Eye (tissue), 1 donor: ENCODE measurements at regions not wholly inside any gene's neighbourhood (a gene's known extent, or its start where the extent isn't known, plus 50 kb on each side); places are given as distances from the start of the nearest gene placed in this dataset.
A peak's percentile ranks its signal among the peaks of the same experiment; 100 is the strongest.
"Not testable (repeated sequence)": the region's sequence is repeated elsewhere in the genome, so short reads cannot be mapped to it uniquely, and the experiment has no call there.

Experiments used
- DNase-seq: peaks from one replicate; pipeline ENCODE4 v3.0.0-alpha.2; 2015

DNA sequence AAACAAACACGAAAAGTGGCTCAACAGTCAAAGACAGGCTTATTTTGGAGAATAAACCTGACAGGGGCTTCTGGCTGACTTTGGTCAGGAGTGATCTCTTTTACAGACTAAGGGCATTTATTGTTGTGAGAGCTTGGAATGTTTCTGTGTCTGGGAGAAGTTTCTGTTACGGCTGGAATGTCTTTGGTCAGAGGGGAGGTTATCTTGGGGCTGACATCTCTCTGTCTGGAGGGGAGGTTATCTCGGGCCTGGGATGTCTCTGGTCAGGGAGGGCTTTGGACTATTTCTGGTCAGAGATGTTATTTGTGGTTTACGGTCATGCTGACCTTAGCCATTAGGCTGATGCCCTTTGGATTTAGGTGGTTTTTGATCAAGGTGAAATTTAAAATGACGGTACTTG lies 345.5 kb upstream of the FSIP2 start:
- no peak for DNase-seq

DNA sequence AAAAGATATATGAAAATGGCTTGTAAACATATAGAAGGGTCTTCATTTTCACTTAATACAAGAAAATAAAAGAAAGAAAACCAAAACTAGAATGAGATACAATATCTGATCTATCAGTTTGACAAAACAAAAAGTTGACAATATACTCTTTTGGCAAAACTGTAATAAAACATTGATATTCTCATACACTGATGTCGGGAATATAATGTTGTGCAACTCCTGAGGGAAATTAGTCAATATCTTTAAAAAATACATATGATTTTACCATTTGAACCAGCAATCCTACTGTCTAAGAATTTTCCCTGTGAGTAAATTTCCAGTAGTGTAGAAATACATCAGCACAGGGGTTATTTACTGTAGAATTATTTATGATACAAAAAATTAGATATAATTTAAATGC lies 336.1 kb upstream of the FSIP2 start:
- no peak for DNase-seq

DNA sequence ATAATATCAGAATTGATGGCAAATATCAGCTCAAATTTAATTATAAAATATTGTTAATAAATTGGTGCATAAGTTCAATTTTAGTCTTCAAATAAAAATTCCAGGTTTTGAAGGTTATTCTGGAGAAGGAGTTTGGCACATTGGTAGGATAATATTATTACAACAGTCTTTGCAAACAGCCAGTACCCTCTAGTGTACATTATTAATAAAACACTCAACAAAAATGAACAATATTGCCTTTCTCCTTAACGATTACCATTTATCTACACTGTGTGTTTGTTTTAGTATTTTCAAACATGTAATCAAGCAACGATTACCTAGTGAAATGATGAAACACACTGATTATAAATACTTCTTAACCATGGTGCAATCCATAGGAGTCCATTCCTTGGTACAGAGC lies 334.0 kb upstream of the FSIP2 start:
- DNase-seq, result no peak

DNA sequence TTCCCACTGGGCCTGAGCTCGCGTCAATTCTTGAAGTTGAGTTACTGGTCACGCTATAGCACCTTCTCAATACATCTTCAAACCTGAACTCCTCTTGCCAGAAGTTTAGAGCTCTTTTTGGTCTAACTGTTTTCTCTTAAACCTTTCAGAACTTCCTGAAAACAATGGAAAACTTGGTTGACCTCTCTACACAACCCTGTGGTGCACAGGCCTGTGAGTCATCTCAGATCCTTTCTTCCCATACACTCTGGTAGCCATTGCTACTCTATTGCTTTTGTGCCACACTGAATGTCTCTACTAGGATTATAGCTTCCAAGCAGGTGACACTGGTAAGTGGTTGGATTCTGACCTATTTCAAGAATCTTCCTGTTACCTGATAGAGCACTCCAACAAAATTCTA lies 321.5 kb upstream of the FSIP2 start:
- DNase-seq, result no peak

DNA sequence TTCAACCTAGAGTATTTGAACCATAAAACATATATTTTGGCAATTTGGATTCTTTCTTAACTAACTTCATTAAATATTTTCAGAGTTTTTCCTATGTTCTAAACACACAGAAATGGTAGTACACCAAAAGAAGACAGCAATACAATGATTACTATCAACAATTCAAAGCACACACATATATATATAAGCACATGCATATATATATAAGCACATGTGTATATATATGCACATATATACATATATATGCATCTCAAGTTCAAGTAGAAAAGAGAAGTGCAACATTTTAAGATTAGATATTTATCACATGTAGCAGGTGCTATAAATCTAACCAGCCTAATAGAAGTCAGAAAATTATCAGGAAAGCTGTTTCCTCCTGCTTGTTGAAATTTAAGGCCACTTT lies 320.9 kb upstream of the FSIP2 start:
- no peak for DNase-seq

DNA sequence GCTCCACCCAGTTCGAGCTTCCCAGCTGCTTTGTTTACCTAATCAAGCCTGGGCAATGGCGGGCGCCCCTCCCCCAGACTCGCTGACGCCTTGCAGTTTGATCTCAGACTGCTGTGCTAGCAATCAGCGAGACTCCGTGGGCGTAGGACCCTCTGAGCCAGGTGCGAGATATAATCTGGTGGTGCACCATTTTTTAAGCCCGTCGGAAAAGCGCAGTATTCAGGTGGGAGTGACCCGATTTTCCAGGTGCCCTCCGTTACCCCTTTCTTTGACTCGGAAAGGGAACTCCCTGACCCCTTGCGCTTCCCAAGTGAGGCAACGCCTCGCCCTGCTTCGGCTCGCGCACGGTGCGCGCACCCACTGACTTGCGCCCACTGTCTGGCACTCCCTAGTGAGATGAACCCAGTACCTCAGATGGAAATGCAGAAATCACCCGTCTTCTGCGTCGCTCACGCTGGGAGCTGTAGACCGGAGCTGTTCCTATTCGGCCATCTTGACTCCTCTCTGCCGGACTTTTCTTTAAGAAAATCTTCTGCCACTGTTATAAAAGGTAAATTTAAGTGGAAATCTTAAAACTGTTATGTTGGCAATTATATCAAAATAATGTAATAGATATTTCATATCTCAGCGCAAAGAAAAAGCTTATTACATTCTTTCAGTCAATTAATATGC lies 313.5 kb upstream of the FSIP2 start:
- not testable (repeated sequence) for DNase-seq

DNA sequence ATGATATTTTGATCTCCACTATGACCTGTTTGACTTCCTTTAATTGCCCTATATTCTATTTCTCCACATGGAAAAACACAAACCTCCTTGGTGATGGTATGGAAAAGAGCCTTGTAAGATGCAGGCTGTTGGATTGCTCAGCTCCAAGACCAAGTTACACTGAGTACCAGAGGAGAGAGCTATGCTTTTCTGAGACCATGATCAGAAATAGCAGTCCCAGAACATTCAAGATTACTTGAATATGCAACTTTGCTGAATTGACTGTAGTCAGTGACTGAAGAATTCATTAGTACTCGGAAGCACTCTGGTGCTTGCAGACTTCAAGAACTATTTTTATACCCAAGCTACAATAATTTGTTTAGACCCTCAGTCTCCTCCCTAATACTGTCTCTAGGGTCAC lies 310.6 kb upstream of the FSIP2 start:
- DNase-seq, result no peak

DNA sequence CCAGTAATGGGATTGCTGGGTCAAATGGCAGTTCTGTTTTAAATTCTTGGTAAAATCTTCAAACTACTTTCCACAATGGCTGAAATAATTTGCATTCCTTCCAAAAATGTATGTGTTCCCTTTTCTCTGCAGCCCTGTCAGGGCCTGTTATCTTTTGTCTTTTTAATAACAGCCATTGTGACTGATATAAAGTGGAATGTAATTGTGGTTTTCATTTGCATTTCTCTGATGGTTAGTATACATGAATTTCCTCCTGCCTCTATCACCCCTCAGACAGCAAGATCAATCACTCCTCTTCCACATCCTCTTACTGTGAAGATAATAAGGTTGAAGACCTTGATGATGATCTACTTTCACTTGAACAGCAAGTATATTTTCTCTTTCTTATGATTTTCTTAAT lies 304.8 kb upstream of the FSIP2 start:
- no peak for DNase-seq

DNA sequence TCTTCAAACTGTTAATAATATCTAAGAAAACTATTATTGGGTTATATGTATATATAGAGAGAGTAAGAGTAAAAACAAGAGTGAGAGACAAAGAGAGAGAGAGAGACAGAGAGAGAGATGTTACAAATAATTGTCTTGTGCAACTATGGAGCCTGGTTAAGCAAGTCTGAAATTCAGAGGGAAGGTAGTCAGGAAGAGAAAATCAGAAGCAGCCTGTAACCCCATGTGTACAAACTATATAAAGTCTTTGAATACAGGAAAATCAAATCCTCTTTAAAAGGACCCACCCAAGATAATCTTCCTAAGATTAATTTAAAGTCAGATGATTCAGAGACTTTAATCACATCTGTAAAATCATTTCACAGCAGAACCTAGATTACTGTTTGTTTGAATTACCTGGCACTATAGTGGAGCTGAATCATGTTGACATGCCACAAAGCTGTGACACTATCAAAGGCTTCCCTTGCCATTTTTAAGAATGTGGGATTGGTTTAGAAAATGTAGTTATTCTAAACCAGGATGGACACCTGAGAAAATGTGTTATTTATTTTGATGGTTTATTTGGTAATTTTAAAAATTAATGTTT lies 301.7 kb upstream of the FSIP2 start:
- DNase-seq, result no peak

DNA sequence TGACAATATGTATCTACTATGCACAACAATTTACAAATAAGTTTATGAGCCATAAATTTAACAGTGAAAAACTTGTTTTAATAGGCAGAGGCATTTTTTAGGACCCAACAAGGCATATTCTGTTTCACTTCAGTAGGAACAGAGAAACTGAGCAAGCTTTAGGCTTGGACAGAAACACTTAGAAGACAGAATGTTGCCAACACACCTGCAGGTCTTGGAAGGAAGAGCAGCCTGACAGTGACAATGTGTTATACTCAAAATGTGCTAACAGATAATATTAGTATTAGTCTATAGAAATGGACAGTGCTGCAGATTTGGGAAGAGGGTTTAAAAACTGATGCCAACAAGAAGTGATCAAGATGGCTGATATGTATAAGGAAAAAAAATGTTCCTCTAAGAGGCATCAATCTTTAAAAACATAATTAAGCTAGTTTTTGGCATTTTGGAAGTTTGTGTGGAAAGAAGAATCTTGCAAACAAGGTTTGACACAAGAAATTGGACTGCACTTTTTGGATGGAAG lies 297.1 kb upstream of the FSIP2 start:
- no peak for DNase-seq

DNA sequence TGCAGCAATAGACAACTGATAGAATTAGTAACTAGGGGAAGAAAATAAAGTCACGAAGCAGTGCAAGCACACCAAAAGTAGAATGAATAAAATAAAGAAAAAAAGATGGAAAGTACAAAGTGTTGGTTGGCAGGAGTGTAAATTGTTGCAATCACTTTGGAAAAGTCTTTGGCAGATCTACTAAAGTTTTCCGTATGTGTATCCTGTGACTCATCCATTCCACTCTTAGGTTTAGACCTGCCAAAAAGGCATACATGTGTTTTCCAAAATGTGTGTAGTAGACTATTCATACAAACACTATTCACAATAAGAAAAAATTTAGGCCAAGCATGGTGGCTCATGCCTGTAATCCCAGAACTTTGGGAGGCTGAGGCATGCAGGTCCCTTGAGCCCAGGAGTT lies 282.1 kb upstream of the FSIP2 start:
- DNase-seq, result no peak

DNA sequence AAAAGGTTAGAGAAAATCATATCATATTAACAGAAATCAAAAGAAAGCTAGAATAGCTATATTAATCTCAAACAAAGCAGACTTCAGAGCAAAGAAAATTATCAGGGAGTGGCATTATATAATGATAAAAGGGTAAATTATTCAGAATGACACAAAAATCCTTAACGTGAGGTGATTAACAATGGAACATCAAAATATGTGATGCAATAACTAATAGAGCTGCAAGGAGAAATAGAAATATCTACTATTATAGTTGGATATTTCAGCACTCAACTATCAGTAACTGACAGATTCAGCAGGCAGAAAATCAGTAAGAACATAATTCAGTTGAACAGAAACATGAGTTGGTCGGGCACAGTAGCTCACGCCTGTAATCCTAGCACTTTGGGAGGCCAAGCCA lies 275.1 kb upstream of the FSIP2 start:
- DNase-seq, result no peak

DNA sequence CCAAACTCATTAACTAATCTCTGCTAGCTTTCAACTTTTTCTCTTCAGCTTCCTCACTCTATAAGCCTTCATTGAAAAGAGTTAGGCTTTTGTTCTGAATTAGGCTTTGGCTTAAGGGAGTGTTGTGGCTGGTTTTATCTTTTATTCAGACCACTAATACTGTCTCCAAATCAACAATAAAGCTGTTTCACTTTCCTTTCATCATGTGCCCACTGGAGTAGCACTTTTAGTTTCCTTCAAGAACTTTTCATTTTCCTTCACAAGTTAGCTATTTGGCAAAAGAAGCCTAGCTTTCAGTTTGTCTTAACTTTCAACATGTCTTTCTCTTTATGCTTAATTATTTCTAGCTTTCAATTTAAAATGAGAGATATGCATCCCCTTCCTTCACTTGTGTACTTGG lies 271.7 kb upstream of the FSIP2 start:
- DNase-seq, result no peak

DNA sequence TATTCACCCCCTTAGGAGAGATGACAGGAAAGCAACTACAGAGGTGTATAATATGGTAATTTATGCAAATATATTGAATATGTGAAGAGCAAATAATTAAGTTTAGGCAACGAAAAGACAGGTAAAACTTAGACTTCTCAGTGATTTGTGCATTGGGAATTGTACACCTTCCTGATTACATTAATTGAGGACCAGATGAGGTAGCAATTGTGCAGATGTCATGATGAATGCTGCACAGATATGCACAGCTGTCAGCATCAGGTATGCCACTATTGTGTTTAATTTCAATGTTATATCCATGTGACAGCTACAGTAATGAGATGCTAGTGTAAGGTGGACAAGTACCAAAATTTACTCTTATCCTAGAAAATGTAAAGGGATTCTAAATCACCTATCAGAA lies 267.2 kb upstream of the FSIP2 start:
- DNase-seq, result no peak

DNA sequence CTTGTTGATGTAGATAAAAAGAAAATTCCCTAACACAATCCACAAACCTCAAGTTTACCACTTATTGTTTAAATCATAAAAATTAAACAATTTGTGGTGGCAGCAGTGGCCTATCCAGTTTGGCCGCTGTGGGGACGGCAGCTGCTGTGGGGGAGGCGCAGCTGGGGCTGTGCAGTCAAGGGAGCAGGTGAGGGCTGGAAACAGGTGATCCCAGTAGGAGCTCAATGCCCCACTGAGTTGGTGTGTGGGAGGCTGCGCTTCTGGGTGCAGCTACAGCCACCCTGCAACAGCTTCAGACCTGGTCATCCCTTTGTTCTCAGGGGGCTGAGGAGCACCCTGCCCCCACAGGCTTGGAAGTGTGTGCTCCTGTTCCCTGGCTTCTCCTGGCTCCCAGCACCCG lies 266.0 kb upstream of the FSIP2 start:
- no peak for DNase-seq

DNA sequence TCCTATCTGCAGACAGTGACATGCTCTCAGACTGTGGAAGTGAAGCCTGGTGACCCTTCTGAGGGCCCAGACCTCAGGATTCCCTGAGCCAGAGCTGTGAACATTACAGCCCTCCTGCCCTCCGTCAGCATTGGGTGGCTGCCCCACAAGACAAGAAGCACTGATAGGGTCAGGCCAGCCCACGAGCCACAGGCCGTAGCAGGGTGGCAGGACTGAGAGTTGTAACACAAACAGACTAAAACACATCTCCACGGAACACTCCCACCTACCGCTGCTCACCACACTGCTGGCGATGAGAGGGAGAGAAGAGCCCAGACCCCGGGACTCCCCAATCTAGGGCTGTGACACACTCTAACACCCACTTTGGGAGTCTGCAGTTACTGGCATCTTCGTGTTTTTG lies 264.8 kb upstream of the FSIP2 start:
- DNase-seq, result no peak

DNA sequence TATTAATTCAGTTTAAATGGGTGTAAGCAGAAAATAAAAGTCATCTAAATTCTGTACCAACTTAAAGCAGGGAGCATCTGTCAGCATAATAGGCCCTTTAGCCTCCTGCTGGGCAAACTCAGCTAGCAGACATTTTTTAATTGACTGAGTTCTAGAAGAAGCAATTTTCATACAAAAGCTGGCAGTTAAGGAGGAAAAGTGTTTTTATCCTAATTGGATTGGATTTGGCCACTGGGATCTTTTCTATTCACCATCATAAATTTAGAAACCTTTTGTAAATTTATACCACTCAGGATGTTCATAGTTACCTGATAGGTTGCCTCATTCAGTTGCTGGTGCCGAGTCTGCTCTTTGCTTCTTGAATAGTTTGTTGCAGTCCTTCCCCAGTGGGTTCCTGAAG lies 262.7 kb upstream of the FSIP2 start:
- DNase-seq, result peak; percentile 83

DNA sequence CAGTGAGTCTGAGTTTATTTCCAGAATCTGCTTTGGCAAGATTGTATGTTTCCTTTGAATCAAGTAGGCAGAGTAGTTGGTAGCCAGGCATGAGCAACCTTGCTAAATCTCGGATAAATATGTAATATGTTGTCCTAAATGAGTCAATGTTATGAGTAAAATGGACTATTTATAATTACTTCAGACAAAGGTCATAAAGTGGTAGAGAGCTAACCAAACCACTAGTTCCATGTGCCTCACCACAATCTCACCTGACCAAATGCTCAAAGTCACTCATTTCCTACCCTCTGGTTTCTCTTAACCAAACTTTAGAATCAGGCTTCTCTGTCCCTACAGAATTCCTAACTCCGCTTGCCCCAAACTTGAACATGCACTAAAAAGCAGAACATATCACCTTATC lies 261.2 kb upstream of the FSIP2 start:
- DNase-seq, result no peak

DNA sequence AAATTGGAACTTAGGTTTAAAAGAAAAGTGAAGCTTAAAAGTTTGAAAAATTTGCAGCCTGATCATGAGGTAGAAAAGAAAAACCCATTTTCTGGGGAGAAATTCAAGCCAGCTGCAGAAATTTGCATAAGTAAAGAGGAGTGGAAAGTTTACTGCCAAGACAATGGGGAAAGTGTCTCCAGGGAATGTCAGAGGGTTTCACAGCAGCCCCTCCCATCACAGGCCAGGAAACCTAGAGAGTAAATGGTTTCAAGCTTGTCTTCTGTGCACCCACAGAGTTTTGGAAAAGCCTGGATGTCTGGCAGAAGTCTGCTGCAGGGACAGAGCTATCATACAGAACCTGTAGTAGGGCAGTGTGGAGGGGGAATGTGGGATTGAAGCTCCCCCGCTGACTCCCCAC lies 254.0 kb upstream of the FSIP2 start:
- DNase-seq, result no peak

DNA sequence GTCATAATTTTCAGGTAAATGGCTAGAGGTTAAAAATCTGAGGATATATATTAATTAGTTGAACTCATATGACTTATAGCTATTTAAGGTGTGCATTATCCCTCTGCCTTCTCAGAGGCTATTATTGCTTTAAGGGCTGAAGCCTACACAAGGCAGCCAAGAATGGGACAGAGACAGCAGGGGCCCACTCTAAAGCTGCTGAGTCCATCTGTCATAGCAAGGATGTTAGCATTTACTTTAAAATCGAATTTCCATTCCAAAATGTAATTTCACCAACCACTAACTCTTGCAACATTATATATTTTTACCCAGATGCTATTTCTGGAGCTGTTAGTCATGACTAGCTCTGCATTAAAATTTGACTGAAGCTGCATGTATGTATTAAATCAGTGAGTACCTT lies 236.3 kb upstream of the FSIP2 start:
- DNase-seq, result no peak

DNA sequence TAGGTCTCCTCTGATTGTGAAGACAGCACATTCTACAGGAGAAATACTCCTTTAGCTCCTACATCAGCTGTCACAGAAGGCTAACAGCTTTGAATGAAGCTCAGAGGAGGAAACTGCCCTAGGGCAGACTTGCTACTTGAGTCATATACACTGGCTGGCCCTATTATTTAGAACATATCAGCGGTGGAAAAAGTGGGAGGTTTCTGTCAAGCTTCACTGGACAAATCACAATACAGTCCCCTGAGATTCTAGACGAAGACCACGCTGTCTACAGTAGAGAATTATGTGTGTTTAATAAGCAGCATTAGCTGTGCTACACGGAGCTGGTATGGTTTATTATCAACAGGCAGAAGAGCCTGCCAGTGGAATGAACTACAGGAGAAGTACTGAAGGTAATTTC lies 230.9 kb upstream of the FSIP2 start:
- DNase-seq, result peak; percentile 37

DNA sequence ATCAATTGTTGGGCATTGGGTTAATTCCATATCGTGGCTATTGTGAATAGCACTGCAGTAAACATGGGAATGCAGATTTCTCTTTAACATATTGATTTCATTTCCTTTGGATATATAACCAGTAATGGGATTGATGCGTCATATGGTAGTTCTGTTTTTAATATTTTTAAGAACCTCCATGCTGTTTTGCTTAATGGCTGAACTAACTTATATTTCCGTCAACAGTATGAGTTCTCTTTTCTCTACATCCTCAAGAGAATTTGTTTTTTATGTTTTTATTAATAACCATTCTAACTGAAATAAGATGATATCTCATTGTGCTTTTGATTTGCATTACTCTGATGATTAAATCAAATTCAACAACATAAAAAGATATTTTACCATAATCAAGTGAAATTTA lies 228.5 kb upstream of the FSIP2 start:
- DNase-seq, result no peak

DNA sequence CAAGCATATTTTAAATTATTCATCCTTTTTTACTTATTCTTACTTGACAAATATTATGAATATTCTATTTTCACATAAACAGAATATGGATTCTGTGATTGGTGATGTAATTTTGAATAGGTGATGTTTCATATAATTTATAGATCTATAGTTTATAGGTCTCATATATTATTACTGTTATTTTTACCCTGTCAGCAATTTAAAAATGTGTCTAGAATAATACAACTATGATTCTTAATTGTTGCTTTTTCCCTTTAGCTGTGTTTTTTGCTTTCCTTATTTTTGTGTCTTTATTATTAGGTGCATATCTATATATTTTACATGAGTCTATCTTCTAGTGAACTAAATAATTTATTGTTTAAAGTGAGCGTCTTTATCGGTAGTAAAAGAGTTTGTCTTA lies 226.7 kb upstream of the FSIP2 start:
- no peak for DNase-seq

DNA sequence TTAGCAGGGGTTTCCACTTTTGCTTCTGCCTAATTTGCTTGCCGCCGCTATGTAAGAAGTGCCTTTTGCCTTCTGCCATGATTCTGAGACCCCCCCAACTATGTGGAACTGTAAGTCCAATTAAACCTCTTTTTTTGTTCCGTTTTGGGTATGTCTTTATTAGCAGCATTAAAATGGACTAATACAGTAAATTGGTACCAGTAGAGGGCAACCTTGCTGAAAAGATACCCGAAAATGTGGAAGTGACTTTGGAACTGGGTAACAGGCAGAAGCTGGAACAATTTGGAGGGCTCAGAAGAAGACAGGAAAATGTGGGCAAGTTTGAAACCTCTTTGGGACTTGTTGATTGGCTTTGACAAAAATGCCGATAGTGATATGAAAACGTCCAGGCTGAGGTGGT lies 216.1 kb upstream of the FSIP2 start:
- DNase-seq, result no peak

DNA sequence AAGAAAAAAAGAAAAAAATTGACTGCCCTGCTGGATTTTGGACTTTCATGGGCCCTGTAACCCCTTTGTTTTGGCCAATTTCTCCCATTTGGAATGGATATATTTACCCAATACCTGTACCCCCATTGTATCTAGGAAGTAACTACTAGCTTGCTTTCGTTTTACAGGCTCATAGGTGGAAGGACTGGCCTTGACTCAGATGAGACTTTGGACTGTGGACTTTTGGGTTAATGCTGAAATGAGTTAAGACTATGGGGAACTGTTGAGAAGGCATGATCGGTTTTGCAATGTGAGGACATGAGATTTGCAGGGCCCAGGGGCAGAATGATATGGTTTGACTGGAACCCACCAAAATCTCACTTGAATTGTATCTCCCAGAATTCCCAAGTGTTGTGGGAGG lies 214.4 kb upstream of the FSIP2 start:
- DNase-seq, result not testable (repeated sequence)
